ENCODE measurements at regions not wholly inside any gene's neighbourhood (a gene's known extent, or its start where the extent isn't known, plus 50 kb on each side); places are given as distances from the start of the nearest gene placed in this dataset.

- TF ChIP-seq CTCF (IDR thresholded peaks at IDR 0.05 in 4 of 5, conservative IDR thresholded peaks at IDR 0.05 in 1 of 5) (no peak), POLR2A (IDR thresholded peaks at IDR 0.05) (no peak)
Measured at GRCh38 chr2:118310681-118311429, 222.6 kb downstream of the INSIG2 start.
